Common myeloid progenitor, CD34-positive (primary cell): ENCODE measurements at regions not wholly inside any gene's neighbourhood (a gene's known extent, or its start where the extent isn't known, plus 50 kb on each side); places are given as distances from the start of the nearest gene placed in this dataset.

Experiments
- CTCF ChIA-PET: fragments of 350-600 bp; sonication (Branson Sonifier 250); formaldehyde crosslinking; loops from one replicate; lab custom pipeline; 2021; ENCODE audit warnings: antibody characterized with exemption; lab: Charles Lee
- POLR2A ChIA-PET: fragments of 350-600 bp; sonication (Branson Sonifier 250); formaldehyde crosslinking; loops from one replicate; lab custom pipeline; 2021; ENCODE audit warnings: antibody characterized with exemption; lab: Charles Lee
- DNase-seq, 3 donors: peaks; one replicate each; pipeline versions ENCODE4 v3.0.0 to v3.0.0-alpha.2; 2013
- H3K27ac ChIP-seq, 2 experiments: 1 replicate in 1 of 2; 2 replicates in 1 of 2; pipeline ENCODE4 v1.7.0; 2013; ENCODE audit warnings: inconsistent platforms in 2 of 2, low read length in 2 of 2, mild to moderate bottlenecking in 2 of 2, low read depth in 1 of 2, moderate library complexity in 1 of 2; ENCODE audit not compliant: severe bottlenecking in 2 of 2, insufficient read depth in 1 of 2, poor library complexity in 1 of 2
- H3K27me3 ChIP-seq, 5 experiments: replicated peaks in 2 of 5; 1 replicate in 3 of 5; 2 replicates in 2 of 5; pipeline versions ENCODE4 v1.6.1 to v1.7.0; 2013; ENCODE audit warnings: low read length in 4 of 5, mild to moderate bottlenecking in 2 of 5, moderate library complexity in 2 of 5, inconsistent platforms in 1 of 5; ENCODE audit not compliant: insufficient read depth in 5 of 5, control insufficient read depth in 4 of 5
- H3K36me3 ChIP-seq, 4 experiments: 1 replicate in 2 of 4; 2 replicates in 2 of 4; pipeline versions ENCODE4 v1.6.1 to v1.7.0; 2013; ENCODE audit warnings: low read length in 3 of 4, control low read depth in 1 of 4, mild to moderate bottlenecking in 1 of 4; ENCODE audit not compliant: control insufficient read depth in 4 of 4, insufficient read depth in 4 of 4
- H3K4me1 ChIP-seq, 4 experiments: 1 replicate in 3 of 4; 2 replicates in 1 of 4; pipeline versions ENCODE4 v1.6.1 to v1.7.1; 2013; ENCODE audit warnings: low read length in 3 of 4, mild to moderate bottlenecking in 3 of 4, control low read depth in 1 of 4, inconsistent platforms in 1 of 4, moderate library complexity in 1 of 4; ENCODE audit not compliant: control insufficient read depth in 4 of 4, insufficient read depth in 4 of 4; ENCODE audit errors: control extremely low read depth in 1 of 4
- H3K4me3 ChIP-seq, 7 experiments: 1 replicate in 4 of 7; 2 replicates in 3 of 7; pipeline versions ENCODE4 v1.5.1 to v1.7.0; 2013; ENCODE audit warnings: mild to moderate bottlenecking in 7 of 7, low read length in 6 of 7, moderate library complexity in 6 of 7, inconsistent platforms in 2 of 7, low read depth in 2 of 7, control low read depth in 1 of 7; ENCODE audit not compliant: insufficient read depth in 4 of 7, control insufficient read depth in 1 of 7; ENCODE audit errors: extremely low read depth in 1 of 7
- H3K9me3 ChIP-seq, 5 experiments: 1 replicate in 4 of 5; 2 replicates in 1 of 5; pipeline versions ENCODE4 v1.6.1 to v1.7.1; 2013; ENCODE audit warnings: low read length in 4 of 5, mild to moderate bottlenecking in 2 of 5, inconsistent platforms in 1 of 5, low read depth in 1 of 5, moderate library complexity in 1 of 5; ENCODE audit not compliant: control insufficient read depth in 4 of 5, insufficient read depth in 2 of 5; ENCODE audit errors: control extremely low read depth in 1 of 5
- WGBS: methylation state at CpG from one replicate; pipeline ENCODE4 v1.1.5; 2013; ENCODE audit not compliant: insufficient coverage; 5-methylcytosine and 5-hydroxymethylcytosine counted together

GRCh38 chr2:172358691-172359556 is 68.5 kb upstream of the ITGA6 start:
- WGBS, result 89% methylated on average over 9 of the region's 12 CpGs
- Histone ChIP-seq H3K4me1 (peaks cover 0 to 8% (median 6%) of the 10 kb centered on the region in 4 experiments), H3K36me3 (no peaks in the 10 kb centered on the region), H3K4me3 (no peak overlapping the region), H3K9me3 (no peaks in the 10 kb centered on the region), H3K27me3 (no peaks in the 10 kb centered on the region), H3K27ac (no peak overlapping the region)
- POLR2A ChIA-PET, result no interaction called here
- CTCF ChIA-PET, result no interaction called here
- no peak for DNase-seq

GRCh38 chr2:172361360-172361759 is 66.0 kb upstream of the ITGA6 start:
- CTCF ChIA-PET, result interaction anchor here (1.7 kb wide), 1 partner anchor 13 kb away, joined by 3 read pairs; no protein-coding TSS in a partner anchor
- no peaks in the 10 kb centered on the region for H3K27me3 ChIP-seq
- peaks cover 0 to 8% (median 6%) of the 10 kb centered on the region in 4 experiments for H3K4me1 ChIP-seq
- no peaks in the 10 kb centered on the region for H3K36me3 ChIP-seq
- POLR2A ChIA-PET, result no interaction called here
- H3K9me3 ChIP-seq, result no peaks in the 10 kb centered on the region
- no peak for DNase-seq
- H3K27ac ChIP-seq, result no peak overlapping the region
- WGBS, result 100% methylated on average over 1 of the region's 3 CpGs
- H3K4me3 ChIP-seq, result no peak overlapping the region

- POLR2A ChIA-PET, result no interaction called here
- Histone ChIP-seq H3K9me3 (no peaks in the 10 kb centered on the region), H3K27me3 (no peaks in the 10 kb centered on the region), H3K27ac (no peak overlapping the region), H3K4me3 (no peak overlapping the region), H3K4me1 (peaks cover 0 to 8% (median 6%) of the 10 kb centered on the region in 4 experiments), H3K36me3 (no peaks in the 10 kb centered on the region)
- no peak for DNase-seq
- CTCF ChIA-PET, result interaction anchor here (1.5 to 1.7 kb wide), 2 partner anchors 12 to 20 kb away, joined by 3 to 4 read pairs; no protein-coding TSS in a partner anchor
- 100% methylated on average over 2 of the region's 6 CpGs for WGBS
These were observed 65.5 kb upstream of the ITGA6 start for GRCh38 chr2:172361840-172362239.

- no peaks in the 10 kb centered on the region for H3K27me3 ChIP-seq
- 100% methylated on average over 1 of the region's 1 CpG for WGBS
- no peak overlapping the region for H3K27ac ChIP-seq
- CTCF ChIA-PET, result interaction anchor here (1.2 to 3.6 kb wide), 3 partner anchors 19 to 97 kb away, joined by 3 to 11 read pairs (median 3); no protein-coding TSS in a partner anchor
- DNase-seq, result no peak
- H3K36me3 ChIP-seq, result no peaks in the 10 kb centered on the region
- no peak overlapping the region for H3K4me3 ChIP-seq
- H3K9me3 ChIP-seq, result peaks cover 0 to 12% (median 5%) of the 10 kb centered on the region in 5 experiments
- POLR2A ChIA-PET, result no interaction called here
- H3K4me1 ChIP-seq, result no peaks in the 10 kb centered on the region
These were observed 63.1 kb upstream of the ITGA6 start for GRCh38 chr2:172364261-172364660.

GRCh38 chr2:172366596-172367150 is 60.7 kb upstream of the ITGA6 start:
- ChIA-PET CTCF (interaction anchor here (1.0 to 3.6 kb wide), 5 partner anchors 8 to 95 kb away, joined by 3 to 11 read pairs (median 3); no protein-coding TSS in a partner anchor), POLR2A (no interaction called here)

GRCh38 chr2:172370821-172371455 is 56.4 kb upstream of the ITGA6 start:
- no CpG with 5 or more reads among the region's 1 CpG for WGBS
- Histone ChIP-seq H3K27ac (no peak overlapping the region), H3K27me3 (no peaks in the 10 kb centered on the region), H3K9me3 (peaks cover 2 to 17% (median 9%) of the 10 kb centered on the region in 5 experiments), H3K4me1 (peaks cover 0 to 2% (median 0%) of the 10 kb centered on the region in 4 experiments), H3K4me3 (no peak overlapping the region), H3K36me3 (no peaks in the 10 kb centered on the region)
- ChIA-PET CTCF (no interaction called here), POLR2A (interaction anchor here (0.7 kb wide), 1 partner anchor 64 kb away, joined by 3 read pairs; no protein-coding TSS in a partner anchor)
- no peak for DNase-seq

More at GRCh38 chr2:172366596-172367150, 60.7 kb upstream of the ITGA6 start:
- Histone ChIP-seq H3K36me3 (no peaks in the 10 kb centered on the region), H3K4me1 (no peaks in the 10 kb centered on the region), H3K27me3 (no peaks in the 10 kb centered on the region), H3K9me3 (peaks cover 2 to 17% (median 9%) of the 10 kb centered on the region in 5 experiments), H3K27ac (no peak overlapping the region), H3K4me3 (no peak overlapping the region)
- DNase-seq, result no peak
- WGBS, result 98% methylated on average over 9 of the region's 11 CpGs
